ENCODE measurements at regions not wholly inside any gene's neighbourhood (a gene's known extent, or its start where the extent isn't known, plus 50 kb on each side); places are given as distances from the start of the nearest gene placed in this dataset.

DNA sequence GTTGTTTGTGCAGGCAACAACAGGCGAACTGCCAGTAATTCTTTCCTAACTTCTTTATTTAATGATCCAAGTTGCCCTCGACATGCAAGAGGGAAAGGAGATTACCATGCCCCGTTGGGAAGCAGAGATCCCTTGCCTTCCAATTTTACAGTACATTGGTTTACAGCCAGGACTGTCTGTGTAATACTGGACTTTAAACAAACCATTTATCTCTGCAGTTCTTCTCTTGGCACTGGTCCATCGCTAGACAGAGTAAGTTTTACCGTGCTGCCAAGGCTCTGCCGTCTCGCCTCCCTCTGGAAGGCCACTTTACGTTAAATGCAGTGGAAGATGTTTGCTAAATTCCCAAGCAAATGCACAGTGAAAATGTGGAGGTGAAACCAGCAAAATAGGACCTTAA, 660.3 kb upstream of the PRKX start:
- H3K4me1 ChIP-seq (replicated peaks in 1 of 2; ENCODE audit: control insufficient read depth in 2 of 2, insufficient read depth in 2 of 2, low read length in 2 of 2), result no peaks in the 10 kb centered on the region
- no peak overlapping the region for H3K4me3 ChIP-seq
- H2AFZ ChIP-seq (ENCODE audit: low read depth, low read length), result no peak overlapping the region
- H3K36me3 ChIP-seq (ENCODE audit: control insufficient read depth, insufficient read depth, low read length), result no peaks in the 10 kb centered on the region
- no peak overlapping the region for H3K27ac ChIP-seq (ENCODE audit: extremely low read depth, low read depth, low read length)
- no peaks in the 10 kb centered on the region for H3K27me3 ChIP-seq (ENCODE audit: control insufficient read depth in 2 of 2, insufficient read depth in 2 of 2, low read length in 2 of 2)
- ChIA-PET CTCF (ENCODE audit: low intra/inter-chr PET ratio) (no interaction called here), POLR2A (no interaction called here)
- no peak overlapping the region for H3K4me2 ChIP-seq (ENCODE audit: insufficient read depth, low read length)
- no peaks in the 10 kb centered on the region for H4K20me1 ChIP-seq (replicated peaks; ENCODE audit: control insufficient read depth, insufficient read depth, low read length)
- H3K79me2 ChIP-seq (ENCODE audit: control insufficient read depth, insufficient read depth, low read length), result no peaks in the 10 kb centered on the region
- ATAC-seq, result no peak
- in situ Hi-C loops (cut with MboI) (no loop called here), intact Hi-C loops (cut with micrococcal nuclease) (no loop called here)
- FAIRE-seq, result no peak
- no peaks in the 10 kb centered on the region for H3K9me3 ChIP-seq (replicated peaks; ENCODE audit: control insufficient read depth, insufficient read depth, low read depth, low read length)
- BruUV-seq (replicated peaks), result no TSS peak
- DNase-seq (ENCODE audit: extremely low read depth in 1 of 4, low spot score in 3 of 4), result no peak
- H3K9me1 ChIP-seq (ENCODE audit: control insufficient read depth, insufficient read depth, low read length), result no peaks in the 10 kb centered on the region
- no peak overlapping the region for H3K9ac ChIP-seq (ENCODE audit: insufficient read depth in 1 of 2, low read depth in 2 of 2, low read length in 2 of 2)
- 1% methylated on average over 8 of the region's 8 CpGs for WGBS (ENCODE audit: insufficient coverage, low coverage, missing lambda C conversion rate)
- no peak for TF ChIP-seq CSDE1 (IDR thresholded peaks at IDR 0.05)
- no peak for TF ChIP-seq ESRRB (CRISPR knock-in tag; IDR thresholded peaks at IDR 0.05; ENCODE audit: borderline replicate concordance)
- no peak for TF ChIP-seq AFF4 (CRISPR knock-in tag; IDR thresholded peaks at IDR 0.05)
- no peak for TF ChIP-seq DNMT1 (IDR thresholded peaks at IDR 0.05)
- no peak for TF ChIP-seq FOXK2 (conservative IDR thresholded peaks at IDR 0.05 in 1 of 2, IDR thresholded peaks at IDR 0.05 in 1 of 2; ENCODE audit: low read depth in 2 of 2)
- no peak for TF ChIP-seq ZNF347 (CRISPR knock-in tag; IDR thresholded peaks at IDR 0.05; ENCODE audit: low read depth)
- no peak for TF ChIP-seq PURB (CRISPR knock-in tag; IDR thresholded peaks at IDR 0.05; ENCODE audit: low read depth)
- TF ChIP-seq ZNF316 (IDR thresholded peaks at IDR 0.05), result no peak
- no peak for TF ChIP-seq LCOR (CRISPR knock-in tag; IDR thresholded peaks at IDR 0.05)
- TF ChIP-seq, protein P1, sequence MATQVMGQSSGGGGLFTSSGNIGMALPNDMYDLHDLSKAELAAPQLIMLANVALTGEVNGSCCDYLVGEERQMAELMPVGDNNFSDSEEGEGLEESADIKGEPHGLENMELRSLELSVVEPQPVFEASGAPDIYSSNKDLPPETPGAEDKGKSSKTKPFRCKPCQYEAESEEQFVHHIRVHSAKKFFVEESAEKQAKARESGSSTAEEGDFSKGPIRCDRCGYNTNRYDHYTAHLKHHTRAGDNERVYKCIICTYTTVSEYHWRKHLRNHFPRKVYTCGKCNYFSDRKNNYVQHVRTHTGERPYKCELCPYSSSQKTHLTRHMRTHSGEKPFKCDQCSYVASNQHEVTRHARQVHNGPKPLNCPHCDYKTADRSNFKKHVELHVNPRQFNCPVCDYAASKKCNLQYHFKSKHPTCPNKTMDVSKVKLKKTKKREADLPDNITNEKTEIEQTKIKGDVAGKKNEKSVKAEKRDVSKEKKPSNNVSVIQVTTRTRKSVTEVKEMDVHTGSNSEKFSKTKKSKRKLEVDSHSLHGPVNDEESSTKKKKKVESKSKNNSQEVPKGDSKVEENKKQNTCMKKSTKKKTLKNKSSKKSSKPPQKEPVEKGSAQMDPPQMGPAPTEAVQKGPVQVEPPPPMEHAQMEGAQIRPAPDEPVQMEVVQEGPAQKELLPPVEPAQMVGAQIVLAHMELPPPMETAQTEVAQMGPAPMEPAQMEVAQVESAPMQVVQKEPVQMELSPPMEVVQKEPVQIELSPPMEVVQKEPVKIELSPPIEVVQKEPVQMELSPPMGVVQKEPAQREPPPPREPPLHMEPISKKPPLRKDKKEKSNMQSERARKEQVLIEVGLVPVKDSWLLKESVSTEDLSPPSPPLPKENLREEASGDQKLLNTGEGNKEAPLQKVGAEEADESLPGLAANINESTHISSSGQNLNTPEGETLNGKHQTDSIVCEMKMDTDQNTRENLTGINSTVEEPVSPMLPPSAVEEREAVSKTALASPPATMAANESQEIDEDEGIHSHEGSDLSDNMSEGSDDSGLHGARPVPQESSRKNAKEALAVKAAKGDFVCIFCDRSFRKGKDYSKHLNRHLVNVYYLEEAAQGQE (IDR thresholded peaks at IDR 0.05; ENCODE audit: borderline replicate concordance), result no peak
- TF ChIP-seq, protein P1 (CRISPR knock-in tag; IDR thresholded peaks at IDR 0.05; ENCODE audit: low read depth), result no peak
